ENCODE measurements at regions not wholly inside any gene's neighbourhood (a gene's known extent, or its start where the extent isn't known, plus 50 kb on each side); places are given as distances from the start of the nearest gene placed in this dataset.

DNA sequence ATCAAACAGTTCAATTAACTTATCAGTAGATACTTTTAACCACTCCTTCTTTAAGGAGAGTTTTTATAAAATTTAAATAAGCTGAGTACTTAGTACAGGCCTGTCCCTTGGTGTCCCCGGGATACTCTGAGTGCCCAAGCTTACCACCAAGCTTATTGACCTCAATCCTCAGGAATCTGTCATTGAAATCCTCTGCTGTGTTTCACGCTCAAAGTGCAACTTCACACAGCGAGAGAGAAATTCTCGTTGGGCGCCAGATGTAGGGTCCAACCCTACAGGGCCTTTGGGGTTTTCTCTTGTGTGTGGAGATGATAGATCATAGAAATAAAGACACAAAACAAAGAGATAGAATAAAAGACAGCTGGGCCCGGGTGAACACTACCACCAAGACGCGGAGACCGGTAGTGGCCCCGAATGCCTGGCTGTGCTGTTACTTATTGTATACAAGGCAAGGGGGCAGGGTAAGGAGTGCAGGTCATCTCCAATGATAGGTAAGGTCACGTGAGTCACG, 65.3 kb upstream of the ARL4D start:
- TF ChIP-seq CTCF (conservative IDR thresholded peaks at IDR 0.05 in 1 of 2, IDR thresholded peaks at IDR 0.05 in 1 of 2; ENCODE audit: low read depth in 1 of 2, low read length in 2 of 2) (no peak), EZH2 (IDR thresholded peaks at IDR 0.05; ENCODE audit: low read length, missing control alignments) (no peak)

Data from fibroblast of lung (primary cell).